Upper lobe of right lung (tissue), 1 donor: ENCODE measurements at regions not wholly inside any gene's neighbourhood (a gene's known extent, or its start where the extent isn't known, plus 50 kb on each side); places are given as distances from the start of the nearest gene placed in this dataset.

ENCODE experiments used
- ATAC-seq: fragments of 200-7000 bp; cut with Tn5 transposase; one replicate; pipeline ENCODE4 v1.9.1; 2020; ENCODE audit warnings: mild to moderate bottlenecking, moderate library complexity
- DNase-seq: peaks from one replicate; pipeline ENCODE4 v3.0.0-alpha.2; 2020
- H3K27ac ChIP-seq: fragments of 200-600 bp; one replicate; pipeline ENCODE4 v1.8.0; 2022
- H3K27me3 ChIP-seq: fragments of 200-600 bp; one replicate; pipeline ENCODE4 v1.8.0; 2022; ENCODE audit warnings: mild to moderate bottlenecking
- H3K36me3 ChIP-seq: fragments of 200-600 bp; one replicate; pipeline ENCODE4 v1.8.0; 2022
- H3K4me1 ChIP-seq: fragments of 200-600 bp; one replicate; pipeline ENCODE4 v1.8.0; 2022
- H3K4me3 ChIP-seq: fragments of 200-600 bp; one replicate; pipeline ENCODE4 v1.8.0; 2022; ENCODE audit warnings: mild to moderate bottlenecking
- H3K9me3 ChIP-seq: fragments of 200-600 bp; one replicate; pipeline ENCODE4 v1.8.0; 2022
- CTCF ChIP-seq: fragments of 200-600 bp; IDR thresholded peaks from one replicate; pipeline ENCODE4 v1.8.0; 2022; ENCODE audit warnings: antibody characterized with exemption
- intact Hi-C: fragments of 100-400 bp; cut with DNase I; formaldehyde crosslinking; loops from one replicate; pipeline ENCODE4 v1.11.0; 2022
- donor health status: DM: no; HTN: yes; CAD: no; lungs with severe emphysema.

GRCh38 chr5:124841829-124842712, 95.6 kb upstream of the ZNF608 start:
- Histone ChIP-seq H3K9me3 (no peaks in the 10 kb centered on the region), H3K4me1 (peaks cover 16% of the 10 kb centered on the region), H3K4me3 (no peak overlapping the region), H3K27ac (no peak overlapping the region), H3K27me3 (no peaks in the 10 kb centered on the region), H3K36me3 (no peaks in the 10 kb centered on the region)
- TF ChIP-seq CTCF: no peak
- intact Hi-C loops: no loop called here
- ATAC-seq: peak; percentile 70
- DNase-seq: no peak

DNA sequence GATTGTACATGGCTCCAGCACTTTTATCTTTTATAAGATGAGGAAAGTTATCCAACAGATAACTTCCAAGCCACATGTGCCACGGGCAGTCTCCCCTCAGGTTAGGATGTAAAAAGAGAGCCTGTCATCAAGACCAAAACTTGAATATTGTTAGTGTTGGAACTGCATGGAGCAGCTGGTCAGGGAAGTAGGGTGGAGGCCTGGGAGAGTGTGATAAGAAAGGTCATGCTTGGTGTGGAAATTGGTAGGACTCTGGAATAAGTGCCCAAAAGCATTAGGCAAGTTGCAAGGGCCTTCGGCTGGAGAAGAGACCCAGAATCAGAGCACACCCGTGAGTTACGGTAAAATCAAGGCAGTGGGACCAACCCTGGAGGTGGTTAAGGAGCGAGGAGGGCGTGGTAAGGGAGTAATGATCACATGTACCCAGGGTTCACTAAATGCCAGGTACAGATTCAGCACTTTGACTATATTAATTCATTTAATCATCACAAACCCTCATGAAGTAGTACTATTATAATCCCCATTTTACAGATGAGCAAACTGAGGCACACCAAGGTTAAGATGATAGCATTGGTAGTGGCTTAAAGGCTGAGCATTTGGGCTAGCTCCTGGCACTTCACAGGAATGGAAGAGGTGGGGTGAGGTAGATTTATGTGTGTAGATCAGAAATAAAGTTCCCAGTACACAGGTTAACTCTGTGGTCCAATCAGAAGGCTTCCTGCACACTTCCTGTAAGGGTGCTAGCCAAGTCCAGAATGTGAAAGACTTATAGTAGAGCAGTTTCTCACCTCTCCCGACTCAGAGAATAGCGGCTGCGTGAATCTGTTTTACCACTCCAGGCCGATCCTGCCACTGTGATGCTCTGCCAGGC, 96.5 kb upstream of the ZNF608 start:
- intact Hi-C loops: no loop called here

DNA sequence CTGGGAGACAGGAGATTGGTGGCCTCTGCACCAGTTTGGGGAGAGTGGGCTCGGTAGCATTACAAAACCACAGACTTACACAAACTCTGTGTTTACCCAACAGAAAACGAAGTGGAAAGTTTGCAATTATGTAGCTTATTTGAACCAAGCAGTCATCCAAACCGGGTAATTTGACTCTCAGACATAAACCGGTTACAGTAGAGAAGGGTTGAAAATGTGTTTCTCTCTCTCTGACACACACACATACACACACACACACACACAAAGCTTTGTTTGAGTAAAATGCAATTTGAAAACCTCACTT, 97.1 kb upstream of the ZNF608 start:
- no peaks in the 10 kb centered on the region for H3K27me3 ChIP-seq
- intact Hi-C loops: no loop called here

More for the DNA sequence above, 96.5 kb upstream of the ZNF608 start:
- no peaks in the 10 kb centered on the region for H3K9me3 ChIP-seq
- H3K27ac ChIP-seq: no peak overlapping the region
- TF ChIP-seq CTCF: no peak
- no peaks in the 10 kb centered on the region for H3K36me3 ChIP-seq
- no peaks in the 10 kb centered on the region for H3K27me3 ChIP-seq
- ATAC-seq (peak; percentile 36), DNase-seq (no peak)
- H3K4me3 ChIP-seq: no peak overlapping the region
- H3K4me1 ChIP-seq: peaks cover 16% of the 10 kb centered on the region

DNA sequence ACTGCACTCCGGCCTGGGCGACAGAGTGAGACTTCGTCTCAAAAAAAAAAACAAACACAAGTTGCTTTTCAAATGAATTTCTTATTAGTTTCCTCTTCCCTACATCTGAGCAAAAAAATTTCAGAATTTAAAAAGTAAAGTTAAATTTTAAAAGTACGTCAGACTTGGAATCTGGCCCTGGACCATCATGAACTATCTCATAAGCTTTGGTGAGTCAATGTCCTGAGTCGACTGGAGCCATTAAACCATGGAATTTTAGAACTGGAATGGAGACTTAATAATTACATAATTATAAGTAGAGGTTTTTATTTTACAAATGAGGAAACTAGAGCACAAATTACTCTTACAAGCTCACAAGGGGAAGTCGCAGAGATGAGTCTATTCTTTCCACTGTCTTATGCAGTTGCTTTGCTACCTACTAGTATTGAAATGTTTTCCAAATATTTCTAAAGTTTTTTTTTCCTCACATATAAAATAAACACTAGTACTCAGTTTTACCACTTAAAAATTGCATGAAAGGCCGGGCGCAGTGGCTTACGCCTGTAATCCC, 98.0 kb upstream of the ZNF608 start:
- no peaks in the 10 kb centered on the region for H3K27me3 ChIP-seq
- no peak for ATAC-seq
- H3K4me1 ChIP-seq: peaks cover 19% of the 10 kb centered on the region
- no peak for DNase-seq
- TF ChIP-seq CTCF: no peak
- no peaks in the 10 kb centered on the region for H3K9me3 ChIP-seq
- H3K36me3 ChIP-seq: no peaks in the 10 kb centered on the region
- intact Hi-C loops: no loop called here
- H3K27ac ChIP-seq: no peak overlapping the region
- H3K4me3 ChIP-seq: no peak overlapping the region

More for the DNA sequence above, 97.1 kb upstream of the ZNF608 start:
- Histone ChIP-seq H3K4me1 (peaks cover 16% of the 10 kb centered on the region), H3K36me3 (no peaks in the 10 kb centered on the region), H3K9me3 (no peaks in the 10 kb centered on the region), H3K27ac (no peak overlapping the region), H3K4me3 (no peak overlapping the region)
- peak; percentile 62 for ATAC-seq
- no peak for TF ChIP-seq CTCF
- no peak for DNase-seq

DNA sequence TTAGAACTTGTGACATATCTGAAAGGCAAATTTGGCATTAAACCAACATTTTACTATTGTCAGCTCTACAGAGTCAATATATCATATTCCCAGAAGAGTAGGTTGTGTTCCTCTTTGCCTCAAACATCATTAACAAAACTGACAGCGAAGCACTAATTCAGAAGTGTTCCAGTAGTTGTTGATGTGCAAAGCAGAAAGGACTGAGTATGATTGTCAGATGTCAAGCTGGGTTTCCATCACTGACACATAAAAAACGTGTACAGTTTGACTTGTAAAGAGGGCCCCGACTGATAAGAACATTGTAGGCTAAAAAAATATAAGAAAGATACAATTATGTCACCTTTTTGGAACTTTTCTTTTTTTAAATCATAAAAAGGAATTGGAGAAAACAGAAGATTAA, 101.5 kb upstream of the ZNF608 start:
- ATAC-seq (no peak), DNase-seq (no peak)
- intact Hi-C loops: no loop called here
- Histone ChIP-seq H3K27me3 (no peaks in the 10 kb centered on the region), H3K4me3 (no peak overlapping the region), H3K4me1 (peaks cover 6% of the 10 kb centered on the region), H3K27ac (no peak overlapping the region), H3K9me3 (no peaks in the 10 kb centered on the region), H3K36me3 (no peaks in the 10 kb centered on the region)
- no peak for TF ChIP-seq CTCF
